GM21529 (cell line): ENCODE measurements at regions not wholly inside any gene's neighbourhood (a gene's known extent, or its start where the extent isn't known, plus 50 kb on each side); places are given as distances from the start of the nearest gene placed in this dataset.
"Not testable (repeated sequence)": the region's sequence is repeated elsewhere in the genome, so short reads cannot be mapped to it uniquely, and the experiment has no call there.

Source experiments
- ATAC-seq: cut with Tn5 transposase; IDR thresholded peaks from one replicate; pipeline ENCODE4 v1.9.1; 2021; ENCODE audit not compliant: unreplicated experiment

GRCh38 chr20:5696011-5696559 is 54.1 kb upstream of the SHLD1 start:
- ATAC-seq: no peak

- peak; percentile 99 for ATAC-seq
Measured at GRCh38 chr20:5691918-5692618, 58.1 kb upstream of the SHLD1 start.

DNA sequence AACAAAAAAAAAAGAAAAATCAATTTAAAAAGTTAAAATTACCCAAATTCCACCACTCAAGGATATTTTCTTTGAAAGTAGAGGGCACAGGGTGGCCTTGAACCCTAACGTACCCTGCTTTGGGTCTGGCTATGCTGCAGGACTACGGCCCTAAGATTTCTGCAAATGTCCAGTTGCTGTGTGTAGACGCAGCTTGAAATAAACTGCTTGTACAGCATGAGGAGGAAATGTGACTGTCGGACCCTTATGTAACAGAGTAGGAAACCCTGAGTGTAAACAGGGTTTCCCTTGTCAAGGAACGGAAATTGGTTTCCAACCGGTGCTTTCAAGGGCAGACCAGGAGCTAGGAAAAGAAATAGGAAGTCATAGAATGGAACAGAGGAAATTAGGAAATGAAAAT is 60.7 kb upstream of the SHLD1 start:
- no peak for ATAC-seq

DNA sequence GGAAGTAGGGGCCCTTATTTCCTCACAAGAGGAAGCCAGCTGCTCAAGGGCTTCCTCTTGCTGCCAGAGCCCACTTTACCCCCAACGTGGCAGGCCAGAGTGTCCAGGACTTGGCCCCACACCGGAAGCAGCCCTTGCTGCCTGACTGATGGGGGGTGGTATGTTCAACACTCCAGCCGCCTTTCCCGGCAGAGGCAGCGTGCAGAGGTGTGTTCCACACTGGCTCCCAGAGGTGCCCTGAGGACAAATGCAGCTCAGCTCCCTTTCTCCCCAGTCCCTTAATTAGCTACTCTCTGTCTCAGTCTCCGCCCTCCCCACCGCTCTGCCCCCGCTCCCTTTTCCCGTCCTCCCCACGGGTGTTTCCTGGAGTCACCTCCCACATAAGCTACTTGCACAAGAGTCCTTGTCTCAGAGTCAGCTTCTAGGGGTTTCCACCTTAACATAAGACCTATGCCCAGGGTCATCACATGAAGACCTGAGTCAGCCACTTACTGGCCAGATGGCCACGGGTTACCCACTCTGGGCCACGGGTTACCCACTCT is 61.7 kb upstream of the SHLD1 start:
- ATAC-seq: no peak

DNA sequence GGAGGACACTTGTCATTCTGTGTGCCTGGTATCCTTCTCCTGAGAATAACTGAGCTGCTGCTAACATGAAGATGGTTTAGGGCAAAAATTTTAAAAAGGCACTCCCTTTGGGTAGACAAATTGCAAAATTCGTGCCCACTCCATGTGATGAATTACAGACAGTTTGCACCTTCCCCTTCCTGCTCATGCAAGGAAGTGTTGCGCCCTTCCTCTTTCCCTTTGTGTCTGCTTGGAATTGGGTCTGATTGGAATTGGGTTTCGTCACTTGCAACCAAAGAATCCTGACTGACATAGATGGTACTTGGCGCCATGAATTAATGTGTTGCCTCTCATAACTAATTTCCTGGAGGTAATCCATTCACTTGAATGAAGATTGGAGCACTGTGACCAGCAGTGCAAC is 62.3 kb upstream of the SHLD1 start:
- no peak for ATAC-seq

GRCh38 chr20:5686384-5687105 is 63.7 kb upstream of the SHLD1 start:
- no peak for ATAC-seq

- ATAC-seq: not testable (repeated sequence)
Measured at GRCh38 chr20:5682556-5682955, 67.6 kb upstream of the SHLD1 start.

GRCh38 chr20:5680192-5680591 is 69.4 kb upstream of the GPCPD1 start:
- ATAC-seq: no peak

DNA sequence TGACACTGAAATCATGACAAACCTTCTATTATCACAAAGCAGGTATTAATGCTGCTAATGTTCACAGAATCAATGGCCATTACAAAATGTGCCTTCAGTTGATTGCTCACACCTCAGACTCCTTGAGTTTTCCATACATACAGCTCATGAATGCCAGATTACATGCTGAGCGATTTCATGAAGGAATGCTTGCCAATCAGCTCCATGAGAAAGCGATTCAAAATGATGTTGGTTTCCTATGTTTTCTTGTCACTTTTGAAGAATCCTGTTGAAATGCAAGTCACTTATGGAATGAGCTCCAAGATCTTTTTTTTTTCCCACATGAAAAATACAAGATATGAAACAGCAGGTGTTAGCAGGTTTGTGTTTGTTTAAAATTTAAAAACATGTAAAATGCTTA is 68.0 kb upstream of the GPCPD1 start:
- no peak for ATAC-seq

DNA sequence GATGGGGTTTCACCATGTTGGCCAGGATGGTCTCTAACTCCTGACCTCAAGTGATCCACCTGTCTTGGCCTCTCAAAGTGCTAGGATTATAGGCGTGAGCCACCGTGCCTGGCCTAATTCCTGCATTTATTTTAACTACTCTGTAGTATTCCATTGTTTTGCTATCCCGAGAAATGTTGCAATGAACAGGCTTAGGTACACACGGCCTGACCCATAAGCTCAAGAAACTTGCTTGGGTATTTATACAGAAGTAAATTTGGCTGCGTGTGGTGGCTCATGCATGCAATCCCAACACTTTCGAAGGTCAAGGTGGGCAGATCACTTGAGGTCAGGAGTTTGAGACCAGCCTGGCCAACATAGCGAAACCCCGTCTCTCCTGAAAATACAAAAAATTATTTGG is 67.1 kb upstream of the GPCPD1 start:
- ATAC-seq: not testable (repeated sequence)

GRCh38 chr20:5677389-5677788 is 66.6 kb upstream of the GPCPD1 start:
- no peak for ATAC-seq

GRCh38 chr20:5675103-5676091 is 64.6 kb upstream of the GPCPD1 start:
- no peak for ATAC-seq

- ATAC-seq: peak; percentile 92
Measured at GRCh38 chr20:5674176-5674660, 63.4 kb upstream of the GPCPD1 start.

DNA sequence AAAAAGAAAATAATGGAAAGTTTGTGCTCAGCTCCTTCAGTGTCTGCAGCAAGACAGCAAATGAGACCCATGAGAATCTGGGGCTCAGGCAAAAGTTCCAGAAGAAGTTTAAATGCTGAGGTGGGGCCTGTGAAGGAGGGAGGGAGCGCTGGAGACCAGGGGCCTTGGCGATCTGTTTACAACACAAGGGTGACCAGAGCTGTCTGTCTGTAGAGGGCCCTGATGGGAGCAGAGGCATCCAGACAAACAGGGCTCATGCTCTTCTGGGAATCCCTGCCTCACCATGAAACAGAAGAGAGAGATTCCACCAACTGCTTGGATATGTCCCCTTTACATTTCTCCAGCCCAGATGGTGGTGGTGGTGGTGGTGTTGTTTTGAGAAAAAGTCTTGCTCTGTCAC is 60.1 kb upstream of the GPCPD1 start:
- no peak for ATAC-seq

GRCh38 chr20:5670036-5670536 is 59.3 kb upstream of the GPCPD1 start:
- ATAC-seq: no peak

GRCh38 chr20:5668529-5668868 is 57.7 kb upstream of the GPCPD1 start:
- ATAC-seq: no peak

DNA sequence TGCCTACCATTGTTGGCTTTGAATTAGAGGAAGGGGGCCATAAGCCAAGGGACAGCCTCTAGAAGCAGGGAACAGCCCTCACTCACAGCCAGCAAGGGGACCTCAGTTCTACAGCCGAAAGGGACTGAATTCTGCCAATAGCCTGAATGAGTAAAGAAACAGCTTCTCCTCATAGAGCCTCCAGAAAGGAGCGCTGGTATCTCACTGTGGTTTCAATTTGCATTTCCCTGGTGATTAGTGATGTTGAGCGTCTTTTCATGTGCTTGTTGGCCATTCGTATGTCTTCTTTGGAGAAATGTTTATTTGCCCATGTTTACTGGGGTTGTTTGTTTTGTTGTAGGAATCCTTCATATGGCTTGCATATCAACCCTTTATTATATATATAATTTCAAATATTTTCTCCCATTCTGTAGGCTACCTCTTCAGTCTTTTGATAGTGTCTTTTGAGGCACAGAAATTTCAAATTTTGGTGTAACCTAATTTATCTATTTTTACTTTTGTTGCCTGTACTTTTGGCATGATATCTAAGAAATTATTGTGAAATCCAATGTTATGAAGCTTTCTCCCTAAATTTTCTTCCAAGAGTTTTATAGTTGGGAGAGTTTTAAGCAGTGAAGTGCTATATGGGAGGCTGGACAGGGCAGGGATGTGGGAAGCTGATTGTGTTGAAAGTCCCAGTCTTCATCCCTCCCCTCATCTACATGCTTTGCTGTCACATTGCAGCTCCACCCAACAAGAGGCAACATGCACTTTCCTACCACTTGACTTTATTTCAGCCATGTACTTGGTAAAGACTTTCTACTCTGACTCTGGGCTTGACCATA is 57.1 kb upstream of the GPCPD1 start:
- ATAC-seq: peak; percentile 60

DNA sequence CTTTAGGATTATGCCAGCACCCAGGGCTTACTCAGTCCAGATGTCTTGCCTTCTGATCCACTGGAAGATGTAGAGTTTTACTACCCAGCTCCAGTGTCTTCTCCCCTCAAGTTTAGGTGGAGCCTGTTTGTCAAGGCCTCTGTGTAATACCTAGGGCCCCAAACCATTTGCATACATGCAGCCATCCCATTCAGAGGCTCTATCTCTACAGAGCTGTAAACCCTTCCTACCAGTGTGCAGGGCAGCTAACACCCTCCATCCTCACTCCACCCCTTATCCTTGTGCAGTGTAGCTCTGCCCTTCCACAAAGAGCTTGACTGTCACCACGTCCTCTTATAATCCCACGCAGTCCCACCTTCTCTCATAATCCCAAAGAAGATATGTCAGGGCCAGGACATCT is 54.6 kb upstream of the GPCPD1 start:
- no peak for ATAC-seq

DNA sequence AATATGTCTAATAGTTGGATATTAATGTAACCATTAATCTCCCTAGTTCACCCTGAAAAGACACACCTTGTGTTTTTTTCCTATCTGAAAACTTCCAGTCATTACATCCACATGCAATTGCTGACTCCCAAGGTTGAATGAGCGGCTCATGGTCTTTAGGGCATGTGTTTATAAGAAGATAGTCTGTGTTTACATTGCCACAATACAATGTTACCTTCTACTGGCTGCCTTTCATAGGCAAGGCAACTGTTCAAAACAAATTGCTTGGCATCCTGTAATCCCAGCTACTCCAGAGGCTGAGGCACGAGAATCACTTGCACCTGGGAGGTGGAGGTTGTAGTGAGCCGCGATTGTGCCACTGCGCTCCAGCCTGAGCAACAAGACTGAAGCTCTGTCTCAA is 52.6 kb upstream of the GPCPD1 start:
- ATAC-seq: no peak

- ATAC-seq: no peak
Measured at GRCh38 chr20:5662769-5663168, 52.0 kb upstream of the GPCPD1 start.
